Adrenal gland (tissue), 5 donors: ENCODE measurements at regions not wholly inside any gene's neighbourhood (a gene's known extent, or its start where the extent isn't known, plus 50 kb on each side); places are given as distances from the start of the nearest gene placed in this dataset.

ENCODE experiments used
- CTCF ChIP-seq, 6 experiments: fragments of 450-650 bp in 4 of 6; fragments of 200-600 bp in 2 of 6; sonication (generic) in 1 of 6; IDR thresholded peaks; 1 replicate in 5 of 6; 2 replicates in 1 of 6; pipeline versions ENCODE4 v1.5.1 to v1.8.0; 2016 to 2021; ENCODE audit warnings: antibody characterized with exemption in 6 of 6, mild to moderate bottlenecking in 2 of 6, moderate library complexity in 1 of 6
- POLR2A ChIP-seq, 2 donors: fragments of 450-650 bp; IDR thresholded peaks; one replicate each; pipeline ENCODE4 v1.6.1; 2017; ENCODE audit warnings: antibody characterized with exemption in 2 of 2, mild to moderate bottlenecking in 2 of 2, moderate library complexity in 1 of 2
- donor health status: DM: no; HTN: no; CAD: no.

- TF ChIP-seq CTCF (IDR thresholded peaks at IDR 0.05), result no peak
- TF ChIP-seq POLR2A (IDR thresholded peaks at IDR 0.05), result no peak
Observed at GRCh38 chr9:85112391-85112790, 442.9 kb downstream of the NTRK2 start.
